NCI-H2081 treated with DMSO at 0.1 percent for 48 hours (cell line): ENCODE measurements at regions not wholly inside any gene's neighbourhood (a gene's known extent, or its start where the extent isn't known, plus 50 kb on each side); places are given as distances from the start of the nearest gene placed in this dataset.
"Not testable (repeated sequence)": the region's sequence is repeated elsewhere in the genome, so short reads cannot be mapped to it uniquely, and the experiment has no call there.

Source experiments
- DNase-seq: peaks from one replicate; lab custom pipeline; 2025; lab: John Stamatoyannopoulos, UW

- DNase-seq = no peak
Measured at GRCh38 chr1:192906334-192906733, 97.5 kb downstream of the RGS2 start.

- no peak for DNase-seq
Measured at GRCh38 chr1:192907545-192908243, 98.9 kb downstream of the RGS2 start.

- not testable (repeated sequence) for DNase-seq
Measured at GRCh38 chr1:192911896-192912656, 103.2 kb downstream of the RGS2 start.

GRCh38 chr1:192913683-192914082, 104.8 kb downstream of the RGS2 start:
- DNase-seq = no peak

- no peak for DNase-seq
Measured at GRCh38 chr1:192914092-192914491, 105.3 kb downstream of the RGS2 start.

GRCh38 chr1:192914696-192915095, 105.9 kb downstream of the RGS2 start:
- DNase-seq = no peak

- no peak for DNase-seq
Measured at GRCh38 chr1:192916021-192916420, 107.2 kb downstream of the RGS2 start.

- no peak for DNase-seq
Measured at GRCh38 chr1:192918259-192918658, 109.4 kb downstream of the RGS2 start.

GRCh38 chr1:192920412-192920811, 111.6 kb downstream of the RGS2 start:
- no peak for DNase-seq

GRCh38 chr1:192925609-192926008, 116.8 kb downstream of the RGS2 start:
- DNase-seq = no peak

- no peak for DNase-seq
Measured at GRCh38 chr1:192926736-192927135, 117.9 kb downstream of the RGS2 start.

GRCh38 chr1:192927496-192927895, 118.7 kb downstream of the RGS2 start:
- DNase-seq = no peak

GRCh38 chr1:192929597-192929996, 120.8 kb downstream of the RGS2 start:
- no peak for DNase-seq

GRCh38 chr1:192933744-192934143, 124.9 kb downstream of the RGS2 start:
- no peak for DNase-seq

GRCh38 chr1:192936313-192937018, 122.7 kb downstream of the UCHL5 start:
- DNase-seq = no peak

GRCh38 chr1:192937128-192937527, 122.0 kb downstream of the UCHL5 start:
- no peak for DNase-seq

GRCh38 chr1:192939440-192939839, 119.7 kb downstream of the UCHL5 start:
- peak; percentile 60 for DNase-seq

- DNase-seq = no peak
Measured at GRCh38 chr1:192940658-192941057, 118.5 kb downstream of the UCHL5 start.

- DNase-seq = no peak
Measured at GRCh38 chr1:192941722-192942411, 117.3 kb downstream of the UCHL5 start.

GRCh38 chr1:192943108-192943507, 116.1 kb downstream of the UCHL5 start:
- DNase-seq = no peak

- no peak for DNase-seq
Measured at GRCh38 chr1:192943522-192943921, 115.6 kb downstream of the UCHL5 start.

- DNase-seq = no peak
Measured at GRCh38 chr1:192945390-192946130, 113.6 kb downstream of the UCHL5 start.
